ENCODE measurements at regions not wholly inside any gene's neighbourhood (a gene's known extent, or its start where the extent isn't known, plus 50 kb on each side); places are given as distances from the start of the nearest gene placed in this dataset.
A peak's percentile ranks its signal among the peaks of the same experiment; 100 is the strongest.

GRCh38 chr20:59495894-59496510, 108.3 kb upstream of the PHACTR3 start:
- TF ChIP-seq POLR2A (IDR thresholded peaks at IDR 0.05; ENCODE audit: extremely low read depth, insufficient read length) (no peak), CTCF (IDR thresholded peaks at IDR 0.05; ENCODE audit: low read depth, low read length) (peak; percentile 94), MYC (IDR thresholded peaks at IDR 0.05; ENCODE audit: low read depth, low read length) (no peak), MAX (IDR thresholded peaks at IDR 0.05; ENCODE audit: low read depth, low read length) (0 out of 2 replicates have a peak, but pooled peaks have one; percentile 2)

All from NB4 (cell line).